GM12873 (cell line): ENCODE measurements at regions not wholly inside any gene's neighbourhood (a gene's known extent, or its start where the extent isn't known, plus 50 kb on each side); places are given as distances from the start of the nearest gene placed in this dataset.

Source experiments
- CTCF ChIP-seq: IDR thresholded peaks from 2 replicates; pipeline ENCODE4 v1.5.1; 2012; ENCODE audit warnings: low read depth, mild to moderate bottlenecking, moderate library complexity, low read length, control low read depth; ENCODE audit not compliant: insufficient read depth; ENCODE audit errors: missing control alignments

- TF ChIP-seq CTCF: no peak
Observed at GRCh38 chr18:65093346-65093745, 657.5 kb upstream of the CDH7 start.

GRCh38 chr18:65091744-65092329 is 659.0 kb upstream of the CDH7 start:
- TF ChIP-seq CTCF: peak; percentile 41

- TF ChIP-seq CTCF: no peak
Observed at GRCh38 chr18:65082907-65083306, 667.9 kb upstream of the CDH7 start.

- no peak for TF ChIP-seq CTCF
Observed at GRCh38 chr18:65081786-65082185, 669.0 kb upstream of the CDH7 start.

- no peak for TF ChIP-seq CTCF
Observed at GRCh38 chr18:65073060-65073550, 677.7 kb upstream of the CDH7 start.

- no peak for TF ChIP-seq CTCF
Observed at GRCh38 chr18:65057439-65058083, 693.3 kb upstream of the CDH7 start.

GRCh38 chr18:65056575-65056974 is 694.2 kb upstream of the CDH7 start:
- no peak for TF ChIP-seq CTCF
